ENCODE measurements at regions not wholly inside any gene's neighbourhood (a gene's known extent, or its start where the extent isn't known, plus 50 kb on each side); places are given as distances from the start of the nearest gene placed in this dataset.

- Histone ChIP-seq H3K14ac (replicated peaks; ENCODE audit: low read depth, low read length) (no peak overlapping the region), H3K36me3 (ENCODE audit: control insufficient read depth, insufficient read depth, low read length) (no peaks in the 10 kb centered on the region), H3K9ac (ENCODE audit: low read depth, low read length) (no peak overlapping the region), H2BK15ac (ENCODE audit: low read depth, low read length) (no peak overlapping the region), H3K4me1 (ENCODE audit: control insufficient read depth, insufficient read depth, low read length) (no peaks in the 10 kb centered on the region), H3K4me2 (ENCODE audit: low read depth, low read length) (no peak overlapping the region), H2BK5ac (ENCODE audit: low read depth, low read length, poor library complexity, severe bottlenecking) (no peak overlapping the region), H3K27ac (ENCODE audit: insufficient read depth, low read length) (no peak overlapping the region), H3K56ac (ENCODE audit: extremely low read depth, insufficient read depth, low read length) (no peak overlapping the region), H4K8ac (ENCODE audit: low read depth in 2 of 2, low read length in 2 of 2) (no peak overlapping the region), H3K4me3 (ENCODE audit: insufficient read depth, low read depth, low read length) (no peak overlapping the region), H3K23ac (ENCODE audit: low read depth, low read length) (no peak overlapping the region), H3K4ac (ENCODE audit: low read depth, low read length) (no peak overlapping the region), H4K91ac (ENCODE audit: insufficient read depth, low read depth, low read length) (no peak overlapping the region), H4K20me1 (ENCODE audit: insufficient read depth, low read length) (no peaks in the 10 kb centered on the region), H2BK20ac (ENCODE audit: low read depth, low read length) (no peak overlapping the region), H3K27me3 (ENCODE audit: control insufficient read depth, insufficient read depth, low read length) (no peaks in the 10 kb centered on the region; the same call in 1 of the 2 replicates), H2BK120ac (ENCODE audit: low read depth, low read length) (no peak overlapping the region), H4K5ac (ENCODE audit: low read depth, low read length) (no peak overlapping the region), H3K79me1 (ENCODE audit: low read depth in 1 of 2, low read length in 2 of 2) (no peaks in the 10 kb centered on the region), H3K9me1 (ENCODE audit: insufficient read depth, low read length) (no peaks in the 10 kb centered on the region; the same call in 1 of the 2 replicates), H2AK5ac (ENCODE audit: low read depth, low read length) (no peak overlapping the region), H2AK9ac (replicated peaks; ENCODE audit: low read depth, low read length, poor library complexity) (no peak overlapping the region), H3K9me3 (ENCODE audit: control insufficient read depth, insufficient read depth, low read length) (no peaks in the 10 kb centered on the region), H3K18ac (ENCODE audit: low read depth, low read length) (no peak overlapping the region), H2AFZ (replicated peaks; ENCODE audit: low read length, poor library complexity) (no peak overlapping the region)
- WGBS, 2 experiments (ENCODE audit: extremely low coverage in 2 of 2, insufficient read length in 1 of 2), result 7% methylated on average over 2 of the region's 2 CpGs; no CpG with 5 or more reads in 1 of the 2 experiments
- in situ Hi-C loops (cut with MboI; ENCODE audit: low sequenced_read_pairs) (no loop called here), dilution Hi-C loops (cut with HindIII; ENCODE audit: low sequenced_read_pairs, unreplicated experiment) (no loop called here), intact Hi-C loops (cut with micrococcal nuclease) (no loop called here)
- DNase-seq (no peak), ATAC-seq (ENCODE audit: low read depth) (no peak)
- ChIA-PET CTCF (no interaction called here), POLR2A (ENCODE audit: unreplicated experiment) (no interaction called here)
- TF ChIP-seq CEBPB (IDR thresholded peaks at IDR 0.05; ENCODE audit: low read depth, low read length) (no peak), SMC3 (IDR thresholded peaks at IDR 0.05; ENCODE audit: low read depth, low read length) (no peak), ELK1 (IDR thresholded peaks at IDR 0.05; ENCODE audit: borderline replicate concordance, low read depth, low read length) (no peak), RFX5 (IDR thresholded peaks at IDR 0.05; ENCODE audit: low read depth, low read length) (no peak), NFE2L2 (IDR thresholded peaks at IDR 0.05; ENCODE audit: low read depth, low read length) (no peak)
- BruUV-seq (replicated peaks), result no TSS peak
These were observed 120.3 kb downstream of the IL20RB start for GRCh38 chr3:137078040-137078439.
